OCI-LY7 (cell line): ENCODE measurements at regions not wholly inside any gene's neighbourhood (a gene's known extent, or its start where the extent isn't known, plus 50 kb on each side); places are given as distances from the start of the nearest gene placed in this dataset.

ENCODE experiments used
- BruUV-seq: library from RNA; stranded (reverse); fragments of 400-500 nt; replicated peaks from 2 replicates; lab custom pipeline; 2021; lab: Mats Ljungman, UMichigan
- CTCF ChIA-PET: fragments of 300-600 bp; sonication (Branson Sonifier 250); formaldehyde crosslinking; loops from one replicate; lab custom pipeline; 2022; ENCODE audit warnings: antibody characterized with exemption; ENCODE audit not compliant: unreplicated experiment; lab: Charles Lee
- POLR2A ChIA-PET: fragments of 300-600 bp; sonication (Branson Sonifier 250); formaldehyde crosslinking; loops from one replicate; lab custom pipeline; 2022; ENCODE audit warnings: antibody characterized with exemption; lab: Charles Lee
- DNase-seq: peaks from one replicate; pipeline ENCODE4 v3.0.0-alpha.2; 2015; ENCODE audit warnings: low spot score
- H2AFZ ChIP-seq: fragments of 200-600 bp; sonication (generic), shearing (Covaris generic); 2 replicates; pipeline ENCODE4 v1.6.1; 2014; ENCODE audit warnings: mild to moderate bottlenecking, antibody characterized with exemption, low read length, moderate library complexity
- H3K27ac ChIP-seq: fragments of 200-600 bp; sonication (generic); 2 replicates; pipeline ENCODE4 v1.5.1; 2014; ENCODE audit warnings: mixed run types, low read depth, mild to moderate bottlenecking, moderate library complexity, low read length, inconsistent platforms; ENCODE audit not compliant: poor library complexity, severe bottlenecking
- H3K36me3 ChIP-seq: fragments of 200-600 bp; sonication (generic); 2 replicates; pipeline ENCODE4 v1.6.1; 2014; ENCODE audit warnings: mild to moderate bottlenecking, antibody characterized with exemption, low read length, moderate library complexity, mixed read lengths; ENCODE audit not compliant: insufficient read depth
- H3K4me1 ChIP-seq: fragments of 200-600 bp; sonication (generic); 2 replicates; pipeline ENCODE4 v1.5.1; 2014; ENCODE audit warnings: mild to moderate bottlenecking, low read length; ENCODE audit not compliant: insufficient read depth, poor library complexity, severe bottlenecking
- H3K4me2 ChIP-seq: fragments of 200-600 bp; sonication (generic); 2 replicates; pipeline ENCODE4 v1.6.1; 2014; ENCODE audit warnings: mild to moderate bottlenecking, low read length
- H3K4me3 ChIP-seq: fragments of 200-600 bp; sonication (generic); 2 replicates; pipeline ENCODE4 v1.5.1; 2014; ENCODE audit warnings: mild to moderate bottlenecking, low read depth, low read length; ENCODE audit not compliant: poor library complexity, severe bottlenecking
- H3K79me2 ChIP-seq: fragments of 200-600 bp; sonication (generic); 2 replicates; pipeline ENCODE4 v1.6.1; 2016; ENCODE audit warnings: low read depth, mild to moderate bottlenecking, low read length, moderate library complexity, mixed read lengths; ENCODE audit not compliant: insufficient read depth
- H3K9me2 ChIP-seq: fragments of 200-600 bp; sonication (generic); 2 replicates; pipeline ENCODE4 v1.6.1; 2016; ENCODE audit warnings: mild to moderate bottlenecking, low read length, mixed read lengths; ENCODE audit not compliant: insufficient read depth
- H3K9me3 ChIP-seq: fragments of 200-600 bp; sonication (generic); 2 replicates; pipeline ENCODE4 v1.6.1; 2014; ENCODE audit warnings: mild to moderate bottlenecking, mixed run types, low read length, mixed read lengths
- H4K20me1 ChIP-seq: fragments of 200-600 bp; sonication (generic); 2 replicates; pipeline ENCODE4 v1.6.1; 2014; ENCODE audit warnings: mild to moderate bottlenecking, antibody characterized with exemption, low read length, moderate library complexity, mixed read lengths; ENCODE audit not compliant: insufficient read depth
- EZH2phosphoT487 ChIP-seq: fragments of 200-600 bp; sonication (generic); IDR thresholded peaks from 2 replicates; pipeline ENCODE4 v1.6.1; 2018; ENCODE audit warnings: low read depth, borderline replicate concordance, mild to moderate bottlenecking, mixed run types, antibody characterized with exemption, low read length, moderate library complexity, mixed read lengths
- intact Hi-C: fragments of 100-400 bp; cut with micrococcal nuclease; formaldehyde crosslinking; loops from one replicate; pipeline ENCODE4 v1.10.0; 2022; ENCODE audit not compliant: unreplicated experiment
- TF ChIP-seq, protein P1 (sequence below): fragments of 200-600 bp; sonication (generic); conservative IDR thresholded peaks from 2 replicates; pipeline ENCODE4 v1.5.1; 2014; ENCODE audit warnings: mild to moderate bottlenecking, antibody characterized with exemption, low read length, moderate library complexity, mixed read lengths

GRCh38 chr1:73499671-73500070 lies 698.3 kb downstream of the LRRIQ3 start:
- Histone ChIP-seq H3K4me2 (no peak overlapping the region), H3K9me3 (no peaks in the 10 kb centered on the region), H3K36me3 (no peaks in the 10 kb centered on the region), H3K9me2 (no peaks in the 10 kb centered on the region), H2AFZ (no peak overlapping the region), H3K79me2 (no peaks in the 10 kb centered on the region), H3K4me1 (no peaks in the 10 kb centered on the region), H4K20me1 (no peaks in the 10 kb centered on the region), H3K4me3 (no peak overlapping the region), H3K27ac (no peak overlapping the region)
- intact Hi-C loops, result no loop called here
- CTCF ChIA-PET, result no interaction called here
- DNase-seq, result no peak
- no TSS peak for BruUV-seq
- POLR2A ChIA-PET, result no interaction called here
- TF ChIP-seq EZH2phosphoT487, result no peak
- TF ChIP-seq, protein P1, sequence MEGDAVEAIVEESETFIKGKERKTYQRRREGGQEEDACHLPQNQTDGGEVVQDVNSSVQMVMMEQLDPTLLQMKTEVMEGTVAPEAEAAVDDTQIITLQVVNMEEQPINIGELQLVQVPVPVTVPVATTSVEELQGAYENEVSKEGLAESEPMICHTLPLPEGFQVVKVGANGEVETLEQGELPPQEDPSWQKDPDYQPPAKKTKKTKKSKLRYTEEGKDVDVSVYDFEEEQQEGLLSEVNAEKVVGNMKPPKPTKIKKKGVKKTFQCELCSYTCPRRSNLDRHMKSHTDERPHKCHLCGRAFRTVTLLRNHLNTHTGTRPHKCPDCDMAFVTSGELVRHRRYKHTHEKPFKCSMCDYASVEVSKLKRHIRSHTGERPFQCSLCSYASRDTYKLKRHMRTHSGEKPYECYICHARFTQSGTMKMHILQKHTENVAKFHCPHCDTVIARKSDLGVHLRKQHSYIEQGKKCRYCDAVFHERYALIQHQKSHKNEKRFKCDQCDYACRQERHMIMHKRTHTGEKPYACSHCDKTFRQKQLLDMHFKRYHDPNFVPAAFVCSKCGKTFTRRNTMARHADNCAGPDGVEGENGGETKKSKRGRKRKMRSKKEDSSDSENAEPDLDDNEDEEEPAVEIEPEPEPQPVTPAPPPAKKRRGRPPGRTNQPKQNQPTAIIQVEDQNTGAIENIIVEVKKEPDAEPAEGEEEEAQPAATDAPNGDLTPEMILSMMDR, result no peak

DNA sequence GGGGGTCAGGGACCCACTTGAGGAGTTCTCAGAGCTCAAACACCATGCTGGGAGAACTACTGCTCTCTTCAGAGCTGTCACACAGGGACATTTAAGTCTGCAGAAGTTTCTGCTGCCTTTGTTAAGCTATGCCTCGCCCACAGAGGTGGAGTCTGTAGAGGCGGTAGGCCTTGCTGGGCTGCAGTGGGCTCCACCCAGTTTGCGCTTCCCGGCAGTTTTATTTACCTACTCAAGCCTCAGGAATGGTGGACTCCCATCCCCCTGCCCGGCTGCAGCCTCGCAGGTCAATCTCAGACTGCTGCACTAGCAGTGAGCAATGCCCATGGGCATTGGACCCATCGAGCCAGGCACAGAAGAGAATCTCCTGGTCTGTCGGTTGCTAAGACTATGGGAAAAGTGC lies 706.4 kb downstream of the LRRIQ3 start:
- no peaks in the 10 kb centered on the region for H3K9me3 ChIP-seq
- no peak overlapping the region for H3K4me2 ChIP-seq
- H3K4me1 ChIP-seq, result no peaks in the 10 kb centered on the region
- no peak for TF ChIP-seq EZH2phosphoT487
- TF ChIP-seq, protein P1, result no peak
- CTCF ChIA-PET, result no interaction called here
- H3K9me2 ChIP-seq, result no peaks in the 10 kb centered on the region
- POLR2A ChIA-PET, result no interaction called here
- H3K79me2 ChIP-seq, result no peaks in the 10 kb centered on the region
- H3K27ac ChIP-seq, result no peak overlapping the region
- no peaks in the 10 kb centered on the region for H4K20me1 ChIP-seq
- no peaks in the 10 kb centered on the region for H3K36me3 ChIP-seq
- no TSS peak for BruUV-seq
- no peak for DNase-seq
- H3K4me3 ChIP-seq, result no peak overlapping the region
- no peak overlapping the region for H2AFZ ChIP-seq
- intact Hi-C loops, result no loop called here

- H3K27ac ChIP-seq, result no peak overlapping the region
- no peak overlapping the region for H2AFZ ChIP-seq
- no peak for DNase-seq
- no TSS peak for BruUV-seq
- H4K20me1 ChIP-seq, result no peaks in the 10 kb centered on the region
- H3K79me2 ChIP-seq, result no peaks in the 10 kb centered on the region
- H3K4me2 ChIP-seq, result no peak overlapping the region
- H3K9me3 ChIP-seq, result no peaks in the 10 kb centered on the region
- no peak for TF ChIP-seq EZH2phosphoT487
- TF ChIP-seq, protein P1, result no peak
- H3K9me2 ChIP-seq, result no peaks in the 10 kb centered on the region
- ChIA-PET CTCF (no interaction called here), POLR2A (no interaction called here)
- intact Hi-C loops, result no loop called here
- H3K36me3 ChIP-seq, result no peaks in the 10 kb centered on the region
- H3K4me3 ChIP-seq, result no peak overlapping the region
- no peaks in the 10 kb centered on the region for H3K4me1 ChIP-seq
Observed at GRCh38 chr1:73475316-73475870, 722.6 kb downstream of the LRRIQ3 start.
